Neural cell (in vitro differentiated cells): ENCODE measurements at regions not wholly inside any gene's neighbourhood (a gene's known extent, or its start where the extent isn't known, plus 50 kb on each side); places are given as distances from the start of the nearest gene placed in this dataset.

Experiments
- H2AFZ ChIP-seq: fragments of 200-600, 300-800 bp; sonication (generic), shearing (Covaris generic); 2 replicates; pipeline ENCODE4 v1.6.0; 2014; ENCODE audit warnings: low read depth, mild to moderate bottlenecking, antibody characterized with exemption, low read length, moderate library complexity
- H3F3A ChIP-seq: fragments of 200-600 bp; shearing (Covaris generic); 2 replicates; pipeline ENCODE4 v1.6.1; 2016; ENCODE audit warnings: mild to moderate bottlenecking, moderate library complexity, mixed read lengths, antibody characterized with exemption, low read length; ENCODE audit not compliant: insufficient read depth, poor library complexity, severe bottlenecking
- H3K27ac ChIP-seq: fragments of 200-600, 300-800 bp; sonication (generic), shearing (Covaris generic); 2 replicates; pipeline ENCODE4 v1.5.1; 2014; ENCODE audit warnings: mild to moderate bottlenecking, low read length, moderate library complexity
- H3K27me3 ChIP-seq: fragments of 300-800, 200-600 bp; sonication (generic), shearing (Covaris generic); 2 replicates; pipeline ENCODE4 v1.6.0; 2014; ENCODE audit warnings: mild to moderate bottlenecking, low read depth, low read length, moderate library complexity; ENCODE audit not compliant: insufficient read depth
- H3K36me3 ChIP-seq: fragments of 300-800, 200-600 bp; sonication (generic), shearing (Covaris generic); 2 replicates; pipeline ENCODE4 v1.5.1; 2014; ENCODE audit warnings: mild to moderate bottlenecking, antibody characterized with exemption, low read length, moderate library complexity; ENCODE audit not compliant: insufficient read depth
- H3K4me2 ChIP-seq: fragments of 300-800, 200-600 bp; sonication (generic), shearing (Covaris generic); 2 replicates; pipeline ENCODE4 v1.6.0; 2014; ENCODE audit warnings: mild to moderate bottlenecking, low read length
- H3K4me3 ChIP-seq: fragments of 300-800, 200-600 bp; sonication (generic), shearing (Covaris generic); 2 replicates; pipeline ENCODE4 v1.5.1; 2014; ENCODE audit warnings: mild to moderate bottlenecking, low read length, moderate library complexity
- H3K79me2 ChIP-seq: fragments of 200-600 bp; shearing (Covaris generic); replicated peaks from 2 replicates; pipeline ENCODE4 v1.6.0; 2014; ENCODE audit warnings: mild to moderate bottlenecking, low read length, moderate library complexity; ENCODE audit not compliant: insufficient read depth
- H3K9ac ChIP-seq: fragments of 300-800, 200-600 bp; sonication (generic), shearing (Covaris generic); 2 replicates; pipeline ENCODE4 v1.6.1; 2016; ENCODE audit warnings: mild to moderate bottlenecking, low read length, mixed read lengths
- H3K9me2 ChIP-seq: fragments of 200-600 bp; shearing (Covaris generic); 2 replicates; pipeline ENCODE4 v1.6.1; 2016; ENCODE audit warnings: mild to moderate bottlenecking, low read length, mixed read lengths; ENCODE audit not compliant: insufficient read depth
- H3K9me3 ChIP-seq: fragments of 200-600, 300-800 bp; sonication (generic), shearing (Covaris generic); 2 replicates; pipeline ENCODE4 v1.6.1; 2016; ENCODE audit warnings: mild to moderate bottlenecking, mixed run types, low read length, moderate library complexity, mixed read lengths
- H4K20me1 ChIP-seq: fragments of 200-600 bp; shearing (Covaris generic); 2 replicates; pipeline ENCODE4 v1.6.1; 2016; ENCODE audit warnings: mild to moderate bottlenecking, mixed run types; ENCODE audit not compliant: insufficient read depth
- CTCF ChIP-seq: fragments of 450-650 bp; IDR thresholded peaks from 2 replicates; pipeline ENCODE4 v1.5.1; 2014; ENCODE audit warnings: antibody characterized with exemption, mild to moderate bottlenecking, moderate library complexity; ENCODE audit not compliant: poor library complexity, severe bottlenecking
- EP300 ChIP-seq: fragments of 450-650 bp; conservative IDR thresholded peaks from 2 replicates; pipeline ENCODE4 v1.6.1; 2014; ENCODE audit warnings: antibody characterized with exemption, mild to moderate bottlenecking, moderate library complexity; ENCODE audit not compliant: poor library complexity, severe bottlenecking
- EZH2 ChIP-seq: fragments of 200-600, 300-800 bp; shearing (Covaris generic), sonication (generic); IDR thresholded peaks from 2 replicates; pipeline ENCODE4 v1.6.1; 2014; ENCODE audit warnings: antibody characterized with exemption, low read length, borderline replicate concordance, mild to moderate bottlenecking; ENCODE audit not compliant: insufficient read depth, poor library complexity, severe bottlenecking
- MXI1 ChIP-seq: fragments of 450-650 bp; conservative IDR thresholded peaks from 2 replicates; pipeline ENCODE4 v1.6.1; 2014; ENCODE audit warnings: antibody characterized with exemption, mild to moderate bottlenecking; ENCODE audit not compliant: poor library complexity, severe bottlenecking
- POLR2AphosphoS5 ChIP-seq: IDR thresholded peaks from 2 replicates; pipeline ENCODE4 v1.6.1; 2012
- RAD21 ChIP-seq: fragments of 450-650 bp; conservative IDR thresholded peaks from 2 replicates; pipeline ENCODE4 v1.6.1; 2014; ENCODE audit warnings: antibody characterized with exemption, mild to moderate bottlenecking, moderate library complexity
- SMC3 ChIP-seq: fragments of 450-650 bp; conservative IDR thresholded peaks from 2 replicates; pipeline ENCODE4 v1.6.1; 2014; ENCODE audit warnings: antibody characterized with exemption, mild to moderate bottlenecking, moderate library complexity; ENCODE audit not compliant: poor library complexity
- TAF1 ChIP-seq: IDR thresholded peaks from 2 replicates; pipeline ENCODE4 v1.6.1; 2012; ENCODE audit warnings: low read depth
- TF ChIP-seq, protein P1 (sequence below): IDR thresholded peaks from 2 replicates; pipeline ENCODE4 v1.6.1; 2012; ENCODE audit warnings: borderline replicate concordance

DNA sequence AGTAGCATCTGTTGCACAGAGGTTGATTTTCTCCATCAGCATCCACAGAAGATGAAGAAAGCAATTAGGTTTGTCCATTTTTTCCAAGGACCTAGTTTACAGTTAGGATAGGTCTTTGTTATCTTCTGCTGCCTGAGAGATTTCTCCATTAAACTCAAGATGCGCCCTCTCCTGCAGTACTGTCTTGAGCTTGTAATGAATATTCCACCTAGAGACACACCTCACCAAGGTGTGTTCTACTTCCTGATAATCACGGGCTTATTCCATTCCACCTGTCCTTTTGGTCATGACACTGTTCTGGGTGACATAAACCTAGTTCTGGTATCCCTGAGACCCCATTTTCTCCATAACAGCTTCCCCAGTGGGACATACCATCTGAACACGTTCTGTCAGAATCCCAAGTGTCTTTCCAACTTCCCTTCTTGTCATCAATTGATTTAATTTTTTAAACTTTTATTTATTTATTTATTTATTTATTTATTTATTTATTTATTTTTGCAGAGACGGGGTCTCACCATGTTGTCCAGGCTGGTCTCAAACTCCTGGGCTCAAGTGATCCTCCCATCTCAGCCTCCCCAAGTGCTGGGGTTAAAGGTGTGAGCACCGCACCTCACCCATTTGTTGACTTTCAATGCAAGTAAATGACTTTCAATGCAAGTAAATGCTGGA is 75.6 kb upstream of the HS3ST5 start:
- Histone ChIP-seq H3K4me2 (no peak overlapping the region), H2AFZ (no peak overlapping the region), H4K20me1 (no peaks in the 10 kb centered on the region), H3K4me3 (no peak overlapping the region), H3K9ac (no peak overlapping the region), H3F3A (no peaks in the 10 kb centered on the region), H3K36me3 (no peaks in the 10 kb centered on the region), H3K27me3 (no peaks in the 10 kb centered on the region), H3K9me3 (no peaks in the 10 kb centered on the region), H3K79me2 (no peaks in the 10 kb centered on the region), H3K27ac (no peak overlapping the region), H3K9me2 (no peaks in the 10 kb centered on the region)
- no peak for TF ChIP-seq RAD21

- Histone ChIP-seq H3K9me2 (no peaks in the 10 kb centered on the region), H2AFZ (no peak overlapping the region), H3K4me2 (no peak overlapping the region), H3K79me2 (no peaks in the 10 kb centered on the region), H3K36me3 (no peaks in the 10 kb centered on the region), H3K4me3 (no peak overlapping the region), H4K20me1 (no peaks in the 10 kb centered on the region), H3F3A (no peaks in the 10 kb centered on the region), H3K9ac (no peak overlapping the region), H3K9me3 (no peaks in the 10 kb centered on the region), H3K27ac (no peak overlapping the region), H3K27me3 (no peaks in the 10 kb centered on the region)
- TF ChIP-seq, protein P1, sequence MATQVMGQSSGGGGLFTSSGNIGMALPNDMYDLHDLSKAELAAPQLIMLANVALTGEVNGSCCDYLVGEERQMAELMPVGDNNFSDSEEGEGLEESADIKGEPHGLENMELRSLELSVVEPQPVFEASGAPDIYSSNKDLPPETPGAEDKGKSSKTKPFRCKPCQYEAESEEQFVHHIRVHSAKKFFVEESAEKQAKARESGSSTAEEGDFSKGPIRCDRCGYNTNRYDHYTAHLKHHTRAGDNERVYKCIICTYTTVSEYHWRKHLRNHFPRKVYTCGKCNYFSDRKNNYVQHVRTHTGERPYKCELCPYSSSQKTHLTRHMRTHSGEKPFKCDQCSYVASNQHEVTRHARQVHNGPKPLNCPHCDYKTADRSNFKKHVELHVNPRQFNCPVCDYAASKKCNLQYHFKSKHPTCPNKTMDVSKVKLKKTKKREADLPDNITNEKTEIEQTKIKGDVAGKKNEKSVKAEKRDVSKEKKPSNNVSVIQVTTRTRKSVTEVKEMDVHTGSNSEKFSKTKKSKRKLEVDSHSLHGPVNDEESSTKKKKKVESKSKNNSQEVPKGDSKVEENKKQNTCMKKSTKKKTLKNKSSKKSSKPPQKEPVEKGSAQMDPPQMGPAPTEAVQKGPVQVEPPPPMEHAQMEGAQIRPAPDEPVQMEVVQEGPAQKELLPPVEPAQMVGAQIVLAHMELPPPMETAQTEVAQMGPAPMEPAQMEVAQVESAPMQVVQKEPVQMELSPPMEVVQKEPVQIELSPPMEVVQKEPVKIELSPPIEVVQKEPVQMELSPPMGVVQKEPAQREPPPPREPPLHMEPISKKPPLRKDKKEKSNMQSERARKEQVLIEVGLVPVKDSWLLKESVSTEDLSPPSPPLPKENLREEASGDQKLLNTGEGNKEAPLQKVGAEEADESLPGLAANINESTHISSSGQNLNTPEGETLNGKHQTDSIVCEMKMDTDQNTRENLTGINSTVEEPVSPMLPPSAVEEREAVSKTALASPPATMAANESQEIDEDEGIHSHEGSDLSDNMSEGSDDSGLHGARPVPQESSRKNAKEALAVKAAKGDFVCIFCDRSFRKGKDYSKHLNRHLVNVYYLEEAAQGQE: no peak
- TF ChIP-seq RAD21 (no peak), TAF1 (no peak), MXI1 (no peak), SMC3 (no peak), EZH2 (no peak), CTCF (no peak), POLR2AphosphoS5 (no peak), EP300 (no peak)
Observed at GRCh38 chr6:114407426-114408035, 64.7 kb upstream of the HS3ST5 start.
